ENCODE measurements at regions not wholly inside any gene's neighbourhood (a gene's known extent, or its start where the extent isn't known, plus 50 kb on each side); places are given as distances from the start of the nearest gene placed in this dataset.
"Not testable (repeated sequence)": the region's sequence is repeated elsewhere in the genome, so short reads cannot be mapped to it uniquely, and the experiment has no call there.

- DNase-seq (ENCODE audit: low spot score) = no peak
- ATAC-seq (ENCODE audit: low FRiP score) = no peak
- TF ChIP-seq CTCF (IDR thresholded peaks at IDR 0.05) = no peak
Observed at GRCh38 chr13:81577601-81578195, 1236.8 kb upstream of the SPRY2 start.

GRCh38 chr13:81568824-81569223 lies 1227.9 kb upstream of the SPRY2 start:
- TF ChIP-seq CTCF (IDR thresholded peaks at IDR 0.05) = no peak
- DNase-seq (ENCODE audit: low spot score) (no peak), ATAC-seq (ENCODE audit: low FRiP score) (no peak)

- no peak for TF ChIP-seq CTCF (IDR thresholded peaks at IDR 0.05)
- DNase-seq (ENCODE audit: low spot score) (no peak), ATAC-seq (ENCODE audit: low FRiP score) (no peak)
Observed at GRCh38 chr13:81565849-81566248, 1224.9 kb upstream of the SPRY2 start.

- no peak for ATAC-seq (ENCODE audit: low FRiP score)
- DNase-seq (ENCODE audit: low spot score) = no peak
- TF ChIP-seq CTCF (IDR thresholded peaks at IDR 0.05) = no peak
Observed at GRCh38 chr13:81563091-81563490, 1222.2 kb upstream of the SPRY2 start.

- ATAC-seq (ENCODE audit: low FRiP score) (no peak), DNase-seq (ENCODE audit: low spot score) (no peak)
- no peak for TF ChIP-seq CTCF (IDR thresholded peaks at IDR 0.05)
Observed at GRCh38 chr13:81562598-81562997, 1221.7 kb upstream of the SPRY2 start.

GRCh38 chr13:81551036-81551435 lies 1210.1 kb upstream of the SPRY2 start:
- DNase-seq (ENCODE audit: low spot score) = no peak
- no peak for TF ChIP-seq CTCF (IDR thresholded peaks at IDR 0.05)

GRCh38 chr13:81546294-81546693 lies 1205.4 kb upstream of the SPRY2 start:
- DNase-seq (ENCODE audit: low spot score); ATAC-seq (ENCODE audit: low FRiP score): not testable (repeated sequence)

More at GRCh38 chr13:81551036-81551435, 1210.1 kb upstream of the SPRY2 start:
- no peak for ATAC-seq (ENCODE audit: low FRiP score)

Measured in omental fat pad (tissue), 3 donors.